SK-N-MC (cell line): ENCODE measurements at regions not wholly inside any gene's neighbourhood (a gene's known extent, or its start where the extent isn't known, plus 50 kb on each side); places are given as distances from the start of the nearest gene placed in this dataset.
"Not testable (repeated sequence)": the region's sequence is repeated elsewhere in the genome, so short reads cannot be mapped to it uniquely, and the experiment has no call there.

ENCODE experiments used
- DNase-seq: peaks from one replicate; pipeline ENCODE4 v3.0.0-alpha.2; 2011; ENCODE audit warnings: low read depth, low spot score
- H3K27ac ChIP-seq: fragments of 200-600 bp; sonication (generic); 2 replicates; pipeline ENCODE4 v1.5.1; 2016; ENCODE audit warnings: mixed run types
- H3K36me3 ChIP-seq: fragments of 200-600 bp; sonication (generic); 2 replicates; pipeline ENCODE4 v1.6.1; 2017; ENCODE audit warnings: antibody characterized with exemption, low read length, mixed read lengths; ENCODE audit not compliant: insufficient read depth
- H3K4me3 ChIP-seq: fragments of 200-600 bp; sonication (generic); 2 replicates; pipeline ENCODE4 v1.5.1; 2016
- H3K9ac ChIP-seq: fragments of 200-600 bp; sonication (generic); 2 replicates; pipeline ENCODE4 v1.8.0; 2017; ENCODE audit warnings: mixed run types, mixed read lengths; ENCODE audit not compliant: insufficient read length
- H3K9me3 ChIP-seq: fragments of 200-600 bp; sonication (generic); 2 replicates; pipeline ENCODE4 v1.6.1; 2017; ENCODE audit warnings: low read depth, mild to moderate bottlenecking, antibody characterized with exemption, low read length, moderate library complexity, mixed read lengths
- EZH2 ChIP-seq: fragments of 200-600 bp; sonication (generic); IDR thresholded peaks from one replicate; pipeline ENCODE4 v1.6.1; 2017; ENCODE audit warnings: antibody characterized with exemption
- FOXP2 ChIP-seq: optimal IDR thresholded peaks from 2 replicates; pipeline ENCODE3; 2011; ENCODE audit warnings: mild to moderate bottlenecking, moderate library complexity; ENCODE audit not compliant: insufficient read depth; ENCODE audit errors: extremely low read length, control extremely low read depth
- POLR2AphosphoS5 ChIP-seq: IDR thresholded peaks from 2 replicates; pipeline ENCODE4 v1.6.1; 2012; ENCODE audit warnings: mild to moderate bottlenecking, low read depth, low read length, borderline replicate concordance

DNA sequence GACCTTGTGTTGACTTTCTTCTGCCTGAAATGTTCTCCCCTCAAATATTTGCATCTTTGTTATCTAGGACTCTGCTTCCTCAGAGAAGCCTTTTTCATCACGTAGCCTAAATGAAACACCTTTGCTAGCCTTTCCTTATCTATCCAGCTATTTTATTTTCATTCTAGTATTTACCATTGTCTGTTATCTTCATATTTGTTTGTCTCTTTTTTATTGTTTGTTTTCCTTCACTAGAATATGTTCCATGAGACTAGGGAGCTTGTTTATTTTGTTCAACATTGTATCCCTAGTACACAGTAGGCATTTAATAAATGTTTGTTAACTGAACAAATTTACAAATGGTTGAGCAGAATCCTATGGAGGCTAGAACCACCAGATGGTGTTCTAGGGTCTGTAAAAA, 178.0 kb downstream of the NPR3 start:
- no peak for DNase-seq
- Histone ChIP-seq H3K36me3 (no peaks in the 10 kb centered on the region), H3K4me3 (no peak overlapping the region), H3K9ac (no peak overlapping the region), H3K27ac (no peak overlapping the region), H3K9me3 (no peaks in the 10 kb centered on the region)
- no peak for TF ChIP-seq POLR2AphosphoS5
- TF ChIP-seq FOXP2, result no peak
- no peak for TF ChIP-seq EZH2

GRCh38 chr5:32903613-32904012, 192.5 kb downstream of the NPR3 start:
- no peak for TF ChIP-seq EZH2
- TF ChIP-seq FOXP2, result no peak
- no peak for TF ChIP-seq POLR2AphosphoS5
- H3K9me3 ChIP-seq, result no peaks in the 10 kb centered on the region
- DNase-seq, result no peak
- no peak overlapping the region for H3K27ac ChIP-seq
- no peak overlapping the region for H3K9ac ChIP-seq
- H3K4me3 ChIP-seq, result no peak overlapping the region
- H3K36me3 ChIP-seq, result no peaks in the 10 kb centered on the region

- H3K9me3 ChIP-seq, result no peaks in the 10 kb centered on the region
- H3K36me3 ChIP-seq, result no peaks in the 10 kb centered on the region
- no peak for TF ChIP-seq FOXP2
- no peak for TF ChIP-seq POLR2AphosphoS5
- no peak for TF ChIP-seq EZH2
- no peak overlapping the region for H3K27ac ChIP-seq
- DNase-seq, result no peak
- no peak overlapping the region for H3K9ac ChIP-seq
- H3K4me3 ChIP-seq, result no peak overlapping the region
Measured at GRCh38 chr5:32908641-32909040, 197.5 kb downstream of the NPR3 start.

- DNase-seq, result no peak
- H3K9ac ChIP-seq, result no peak overlapping the region
- no peak overlapping the region for H3K27ac ChIP-seq
- TF ChIP-seq POLR2AphosphoS5 (no peak), EZH2 (no peak), FOXP2 (no peak)
- no peak overlapping the region for H3K4me3 ChIP-seq
- H3K9me3 ChIP-seq, result no peaks in the 10 kb centered on the region
- no peaks in the 10 kb centered on the region for H3K36me3 ChIP-seq
Measured at GRCh38 chr5:32909207-32909606, 198.1 kb downstream of the NPR3 start.

GRCh38 chr5:32916648-32917047, 205.5 kb downstream of the NPR3 start:
- TF ChIP-seq POLR2AphosphoS5, result no peak
- no peak for TF ChIP-seq EZH2
- TF ChIP-seq FOXP2, result no peak
- H3K9me3 ChIP-seq, result no peaks in the 10 kb centered on the region

GRCh38 chr5:32928761-32929160, 217.6 kb downstream of the NPR3 start:
- no peak overlapping the region for H3K27ac ChIP-seq
- no peaks in the 10 kb centered on the region for H3K36me3 ChIP-seq
- no peak for DNase-seq
- TF ChIP-seq FOXP2, result no peak
- TF ChIP-seq POLR2AphosphoS5, result no peak
- no peak for TF ChIP-seq EZH2
- H3K9ac ChIP-seq, result no peak overlapping the region
- H3K9me3 ChIP-seq, result no peaks in the 10 kb centered on the region
- H3K4me3 ChIP-seq, result no peak overlapping the region

More at GRCh38 chr5:32916648-32917047, 205.5 kb downstream of the NPR3 start:
- no peaks in the 10 kb centered on the region for H3K36me3 ChIP-seq
- no peak overlapping the region for H3K9ac ChIP-seq
- no peak for DNase-seq
- no peak overlapping the region for H3K4me3 ChIP-seq
- no peak overlapping the region for H3K27ac ChIP-seq

DNA sequence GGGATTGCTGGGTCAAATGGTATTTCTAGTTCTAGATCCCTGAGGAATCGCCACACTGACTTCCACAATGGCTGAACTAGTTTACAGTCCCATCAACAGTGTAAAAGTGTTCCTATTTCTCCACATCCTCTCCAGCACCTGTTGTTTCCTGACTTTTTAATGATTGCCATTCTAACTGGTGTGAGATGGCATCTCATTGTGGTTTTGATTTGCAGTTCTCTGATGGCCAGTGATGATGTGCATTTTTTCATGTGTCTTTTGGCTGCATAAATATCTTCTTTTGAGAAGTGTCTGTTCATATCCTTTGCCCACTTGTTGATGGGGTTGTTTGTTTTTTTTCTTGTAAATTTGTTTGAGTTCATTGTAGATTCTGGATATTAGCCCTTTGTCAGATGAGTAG, 220.3 kb downstream of the NPR3 start:
- H3K9ac ChIP-seq, DNase-seq, H3K27ac ChIP-seq, H3K4me3 ChIP-seq, H3K36me3 ChIP-seq, H3K9me3 ChIP-seq: not testable (repeated sequence)

DNA sequence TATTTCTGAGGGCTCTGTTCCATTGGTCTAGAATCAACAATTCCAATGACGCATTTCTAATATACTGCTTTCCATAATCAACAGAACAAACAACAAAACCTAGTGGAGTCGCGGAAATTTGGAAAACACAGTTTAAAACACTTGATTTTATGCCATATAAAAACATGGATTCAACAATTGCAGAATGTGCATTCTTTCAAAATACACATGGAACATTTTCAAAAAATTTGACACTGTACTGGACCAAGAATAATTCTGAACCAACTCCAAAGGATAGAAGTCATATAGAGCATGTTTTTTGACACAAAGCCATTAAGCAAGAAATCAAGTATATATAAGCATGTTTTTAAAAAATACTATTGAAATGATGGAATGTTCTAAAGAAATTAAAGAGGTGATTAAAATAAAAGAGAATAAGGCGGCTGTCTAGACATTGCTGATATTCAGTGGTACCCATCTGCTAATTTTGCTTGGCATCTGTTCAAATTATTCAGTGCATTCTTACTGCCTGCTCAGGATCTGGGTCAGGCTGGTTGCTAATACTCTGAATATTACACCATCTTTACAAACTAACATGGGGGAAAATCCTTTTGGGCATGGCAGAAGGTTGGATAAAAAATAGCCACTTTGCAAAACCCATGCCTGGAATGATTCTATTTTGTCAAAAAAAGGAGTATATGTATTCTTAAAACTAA, 221.3 kb downstream of the NPR3 start:
- no peak overlapping the region for H3K27ac ChIP-seq
- no peak overlapping the region for H3K9ac ChIP-seq
- TF ChIP-seq EZH2 (no peak), FOXP2 (no peak), POLR2AphosphoS5 (no peak)
- no peaks in the 10 kb centered on the region for H3K36me3 ChIP-seq
- no peak overlapping the region for H3K4me3 ChIP-seq
- no peaks in the 10 kb centered on the region for H3K9me3 ChIP-seq
- DNase-seq, result no peak

- no peak overlapping the region for H3K9ac ChIP-seq
- H3K4me3 ChIP-seq, result no peak overlapping the region
- no peak for DNase-seq
- no peaks in the 10 kb centered on the region for H3K36me3 ChIP-seq
- no peaks in the 10 kb centered on the region for H3K9me3 ChIP-seq
- H3K27ac ChIP-seq, result no peak overlapping the region
- TF ChIP-seq EZH2 (no peak), POLR2AphosphoS5 (no peak), FOXP2 (no peak)
Measured at GRCh38 chr5:32933692-32934091, 222.6 kb downstream of the NPR3 start.
